ENCODE measurements at regions not wholly inside any gene's neighbourhood (a gene's known extent, or its start where the extent isn't known, plus 50 kb on each side); places are given as distances from the start of the nearest gene placed in this dataset.

GRCh38 chr2:116073731-116074130 lies 1631.3 kb downstream of the DPP10 start:
- intact Hi-C loops (cut with DNase I) = no loop called here
- 39 to 53% methylated on average over 2 of the region's 2 CpGs for WGBS, 2 donors
- no peaks in the 10 kb centered on the region for H3K36me3 ChIP-seq
- H3K9me3 ChIP-seq = no peaks in the 10 kb centered on the region
- no peak overlapping the region for H3K27ac ChIP-seq
- no peak overlapping the region for H3K4me3 ChIP-seq
- TF ChIP-seq POLR2A (IDR thresholded peaks at IDR 0.05) (no peak), CTCF (IDR thresholded peaks at IDR 0.05) (no peak)
- DNase-seq = no peak
- H3K27me3 ChIP-seq = no peaks in the 10 kb centered on the region
- no peaks in the 10 kb centered on the region for H3K4me1 ChIP-seq

- no peak overlapping the region for H3K27ac ChIP-seq
- H3K9me3 ChIP-seq = no peaks in the 10 kb centered on the region
- DNase-seq = no peak
- WGBS, 2 donors = 77 to 79% methylated on average over 4 of the region's 4 CpGs
- H3K36me3 ChIP-seq = no peaks in the 10 kb centered on the region
- H3K4me1 ChIP-seq = no peaks in the 10 kb centered on the region
- no peaks in the 10 kb centered on the region for H3K27me3 ChIP-seq
- intact Hi-C loops (cut with DNase I) = no loop called here
- H3K4me3 ChIP-seq = no peak overlapping the region
- TF ChIP-seq POLR2A (IDR thresholded peaks at IDR 0.05) = no peak
- no peak for TF ChIP-seq CTCF (IDR thresholded peaks at IDR 0.05)
Measured at GRCh38 chr2:116074161-116074560, 1631.7 kb downstream of the DPP10 start.

- DNase-seq = no peak
- H3K36me3 ChIP-seq = no peaks in the 10 kb centered on the region
- H3K4me3 ChIP-seq = no peak overlapping the region
- H3K9me3 ChIP-seq = peaks cover 0 to 2% (median 0%) of the 10 kb centered on the region in 3 donors
- intact Hi-C loops (cut with DNase I) = no loop called here
- H3K27ac ChIP-seq = no peak overlapping the region
- H3K27me3 ChIP-seq = no peaks in the 10 kb centered on the region
- H3K4me1 ChIP-seq = no peaks in the 10 kb centered on the region
- TF ChIP-seq POLR2A (IDR thresholded peaks at IDR 0.05) = no peak
- TF ChIP-seq CTCF (IDR thresholded peaks at IDR 0.05) = no peak
- WGBS, 2 donors = 48 to 51% methylated on average over 3 of the region's 3 CpGs
Measured at GRCh38 chr2:116088236-116088635, 1645.8 kb downstream of the DPP10 start.

- intact Hi-C loops (cut with DNase I) = no loop called here
- TF ChIP-seq POLR2A (IDR thresholded peaks at IDR 0.05) (no peak), CTCF (IDR thresholded peaks at IDR 0.05) (no peak)
- Histone ChIP-seq H3K9me3 (peaks cover 0 to 15% (median 6%) of the 10 kb centered on the region in 3 donors), H3K4me1 (no peaks in the 10 kb centered on the region), H3K36me3 (no peaks in the 10 kb centered on the region), H3K4me3 (no peak overlapping the region), H3K27me3 (no peaks in the 10 kb centered on the region), H3K27ac (no peak overlapping the region)
- no peak for DNase-seq
- no CpG with 5 or more reads among the region's 1 CpG for WGBS, 2 donors
Measured at GRCh38 chr2:116094196-116094595, 1651.8 kb downstream of the DPP10 start.

- no peak for DNase-seq
- no peak for TF ChIP-seq POLR2A (IDR thresholded peaks at IDR 0.05)
- no peak for TF ChIP-seq CTCF (IDR thresholded peaks at IDR 0.05)
- no peaks in the 10 kb centered on the region for H3K4me1 ChIP-seq
- peaks cover 0 to 18% (median 4%) of the 10 kb centered on the region in 3 donors for H3K9me3 ChIP-seq
- intact Hi-C loops (cut with DNase I) = no loop called here
- H3K27me3 ChIP-seq = no peaks in the 10 kb centered on the region
- WGBS, 2 donors = 61 to 85% methylated on average over 4 of the region's 4 CpGs
- H3K27ac ChIP-seq = no peak overlapping the region
- no peak overlapping the region for H3K4me3 ChIP-seq
- no peaks in the 10 kb centered on the region for H3K36me3 ChIP-seq
Measured at GRCh38 chr2:116095636-116096035, 1653.2 kb downstream of the DPP10 start.
